HG03575 (cell line): ENCODE measurements at regions not wholly inside any gene's neighbourhood (a gene's known extent, or its start where the extent isn't known, plus 50 kb on each side); places are given as distances from the start of the nearest gene placed in this dataset.
"Not testable (repeated sequence)": the region's sequence is repeated elsewhere in the genome, so short reads cannot be mapped to it uniquely, and the experiment has no call there.

ENCODE experiments used
- ATAC-seq: cut with Tn5 transposase; IDR thresholded peaks from one replicate; pipeline ENCODE4 v1.9.1; 2021; ENCODE audit not compliant: unreplicated experiment, insufficient number of reproducible peaks, low FRiP score; ENCODE audit errors: extremely low read depth

DNA sequence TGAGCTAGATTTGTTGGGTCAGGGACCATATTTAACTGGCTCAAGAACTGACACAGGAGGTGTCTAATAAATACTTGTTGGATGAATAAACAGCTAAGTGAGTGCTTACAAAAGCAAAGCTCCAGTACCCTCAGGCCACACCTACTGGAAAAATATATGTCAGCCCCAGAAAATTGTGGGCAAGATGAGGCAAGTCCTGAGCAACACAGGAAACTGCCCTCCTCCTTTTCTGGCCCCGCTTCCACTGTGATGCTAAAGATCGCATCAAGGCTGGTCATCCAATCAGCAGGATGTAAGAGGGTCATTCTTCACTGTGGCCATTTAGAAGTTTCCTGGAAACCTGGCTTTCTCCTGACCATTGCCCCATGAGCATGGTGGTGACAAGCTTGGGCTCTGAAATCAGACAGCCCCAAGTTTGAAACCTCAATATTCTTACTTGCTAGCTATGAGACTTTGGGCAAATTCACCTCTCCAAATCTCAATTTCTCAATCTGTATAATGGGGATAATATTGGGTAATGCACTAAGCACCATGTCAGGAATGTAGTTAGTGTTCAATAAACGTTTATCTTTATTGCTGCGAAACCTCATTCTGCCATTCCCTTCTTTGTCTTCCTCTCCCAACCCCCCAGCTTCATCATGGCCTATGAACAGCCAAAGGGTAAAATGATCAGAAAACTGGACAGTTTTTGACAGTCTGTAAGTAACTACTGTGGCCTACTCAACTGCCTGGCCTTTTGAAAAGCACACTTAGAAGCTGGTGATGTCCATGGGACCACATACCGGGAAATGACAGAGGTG lies 139.3 kb upstream of the PZP start:
- ATAC-seq, result no peak

DNA sequence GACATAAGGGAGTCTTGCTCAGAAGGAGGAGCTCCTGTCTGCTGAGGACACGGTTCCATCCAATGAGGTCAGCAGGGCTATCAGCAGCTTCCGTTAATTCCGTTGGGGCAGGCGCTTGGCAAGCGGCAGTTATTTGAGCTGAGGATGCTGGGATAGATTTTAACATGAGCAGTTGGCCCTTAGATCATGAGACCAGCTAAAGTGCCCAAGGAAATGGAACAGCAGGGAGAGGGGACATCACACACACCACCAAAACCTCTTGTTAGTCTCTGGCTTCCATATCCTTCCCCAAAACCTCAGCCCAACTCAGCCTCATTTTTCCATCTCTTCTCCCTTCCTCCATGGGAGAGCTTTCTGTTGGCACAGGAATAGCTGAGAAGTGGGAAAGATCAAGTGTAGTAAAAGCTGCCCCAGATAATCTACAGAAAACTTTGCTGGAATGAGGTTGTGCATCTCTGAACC lies 138.7 kb upstream of the PZP start:
- no peak for ATAC-seq

DNA sequence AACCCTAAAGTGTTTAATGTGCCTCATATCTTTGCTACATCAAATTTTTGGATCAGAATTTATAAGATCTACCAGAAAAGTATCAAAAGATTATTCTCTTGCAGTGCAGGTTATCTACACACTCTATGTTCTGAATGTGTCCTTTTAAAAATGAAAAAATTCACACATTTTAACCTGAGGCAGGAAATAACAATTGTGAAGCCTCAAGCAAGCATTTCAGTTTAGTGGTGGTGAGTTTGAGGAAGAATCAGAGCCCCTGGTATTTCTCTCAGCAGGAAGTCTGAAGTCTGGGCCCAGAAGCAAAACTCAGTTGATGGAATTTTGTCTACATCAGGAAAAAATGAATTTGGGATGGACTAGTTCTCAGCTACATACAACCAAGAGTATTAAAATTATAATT lies 137.0 kb upstream of the PZP start:
- ATAC-seq, result no peak

DNA sequence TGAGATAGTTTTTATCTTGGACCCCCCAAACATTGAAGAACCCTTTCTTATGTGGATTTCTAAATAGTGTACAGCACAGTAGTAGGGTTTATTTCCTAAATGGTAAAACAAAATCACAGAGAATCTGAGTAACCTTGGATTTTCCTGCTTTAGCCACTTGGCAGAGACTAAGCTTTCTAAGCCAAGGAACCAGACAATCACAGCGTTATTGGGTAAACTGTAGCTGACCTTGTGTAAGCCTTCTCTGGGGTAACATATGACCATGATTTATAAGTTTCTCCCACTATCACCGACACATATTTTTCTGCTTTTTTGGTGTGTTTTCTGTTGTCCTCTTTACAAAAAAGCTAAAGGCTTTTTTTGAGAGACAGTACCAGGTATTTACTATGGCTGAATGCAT lies 136.3 kb upstream of the PZP start:
- ATAC-seq, result no peak

DNA sequence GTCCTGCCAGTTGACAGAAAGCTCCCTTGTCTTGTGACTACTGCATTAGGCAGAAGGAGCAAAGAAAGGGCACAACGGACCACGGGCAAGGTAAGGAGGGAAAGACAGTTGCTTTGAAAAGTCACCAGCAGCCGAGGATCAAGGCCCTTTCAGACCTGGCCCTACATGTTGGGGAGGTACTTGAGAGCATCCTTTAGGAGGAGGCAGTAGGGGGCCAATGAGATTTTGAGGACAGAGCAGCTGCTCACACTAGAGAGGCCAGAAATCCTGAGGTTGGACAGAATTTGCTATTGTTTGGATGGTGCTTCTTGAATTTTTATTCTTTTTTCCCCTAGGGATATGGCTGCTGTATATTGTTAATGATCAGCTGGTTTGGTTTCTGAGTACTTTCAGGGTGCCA lies 135.5 kb upstream of the PZP start:
- no peak for ATAC-seq

DNA sequence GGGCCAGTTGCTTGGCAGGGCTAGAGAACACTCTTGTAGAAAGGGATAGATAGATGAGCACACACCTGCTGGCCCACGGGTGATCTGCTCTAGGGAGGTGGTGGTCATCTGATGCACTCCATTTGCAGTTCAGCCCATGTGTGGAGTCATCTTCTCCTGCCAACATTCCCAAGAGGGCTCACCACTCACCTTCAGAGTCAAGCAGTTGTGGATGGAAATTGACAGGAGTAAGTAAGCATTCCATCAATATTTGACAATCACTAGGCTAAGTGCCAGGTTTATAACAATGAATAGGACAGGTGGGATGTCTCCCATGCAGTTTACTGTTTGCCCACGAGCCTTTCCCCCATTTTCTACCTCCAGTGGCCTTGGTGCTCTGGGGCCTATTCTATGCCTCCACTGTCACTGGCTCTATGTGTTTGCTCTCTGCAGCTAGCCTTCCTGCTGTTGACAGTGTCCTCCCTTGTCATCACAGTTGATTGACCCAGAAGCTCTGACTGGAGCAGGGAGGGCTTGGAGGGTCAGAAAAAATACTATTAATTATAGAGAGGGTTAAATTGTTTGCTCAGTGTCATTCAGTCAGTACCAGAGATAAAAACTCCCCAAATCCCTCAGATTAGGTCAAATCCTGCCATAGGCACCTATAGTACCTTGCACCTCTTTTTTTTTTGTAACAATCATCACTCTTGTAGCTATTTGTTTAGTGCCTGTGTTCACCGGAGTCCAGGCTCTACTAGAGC lies 134.6 kb upstream of the PZP start:
- no peak for ATAC-seq

DNA sequence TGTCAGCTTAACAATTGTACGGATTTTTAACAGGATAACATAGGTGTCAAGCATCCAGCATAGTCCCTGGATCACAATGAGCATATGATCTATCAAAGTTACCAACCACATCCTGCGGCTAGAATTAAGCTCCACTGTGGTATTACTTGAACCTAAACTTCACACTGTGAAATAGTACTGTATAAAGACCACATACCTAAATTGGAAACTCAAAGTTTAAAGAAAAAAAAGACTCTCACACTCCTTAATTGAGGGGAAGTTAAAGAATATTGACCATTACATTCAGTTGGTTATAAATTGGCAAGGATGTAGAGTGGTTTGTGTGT lies 133.0 kb upstream of the PZP start:
- no peak for ATAC-seq

DNA sequence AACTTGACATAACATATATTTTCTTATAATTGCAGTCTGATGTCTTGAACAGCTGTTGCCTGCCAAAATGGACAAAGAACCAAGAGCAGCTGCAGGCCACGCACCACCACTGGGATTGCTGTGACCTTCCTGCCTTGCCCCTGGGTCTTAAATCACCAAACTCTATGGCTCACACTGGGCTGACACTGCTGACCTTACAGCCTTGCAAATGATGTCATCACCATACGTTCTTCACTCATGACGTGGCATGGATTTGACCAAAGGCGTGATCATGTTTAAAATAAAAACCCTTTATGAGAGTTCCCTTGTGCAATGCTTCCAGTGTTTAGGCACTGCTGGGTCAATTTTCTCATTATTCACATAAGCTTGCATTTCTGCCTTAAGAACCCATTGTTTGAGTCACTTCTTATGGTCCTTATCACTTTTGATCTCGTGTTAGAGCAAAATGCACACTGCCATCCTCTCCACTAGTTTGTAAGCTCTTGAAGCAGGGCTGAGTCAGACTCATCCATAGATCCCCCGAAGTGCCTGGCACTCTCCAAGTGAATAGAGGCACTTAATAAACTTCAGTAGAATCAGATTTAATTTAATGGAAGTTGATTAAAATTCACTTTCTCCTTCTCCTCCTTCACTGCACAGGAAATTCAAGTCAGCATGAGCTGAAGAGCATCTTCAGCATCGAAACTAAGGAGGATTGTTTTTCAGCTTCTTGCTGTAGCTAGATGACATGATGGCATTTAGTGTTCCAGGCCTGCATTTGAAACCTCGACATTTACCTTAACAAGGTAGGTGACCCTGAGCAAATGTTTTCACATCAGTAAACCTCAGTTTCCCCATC lies 132.4 kb upstream of the PZP start:
- ATAC-seq, result no peak

DNA sequence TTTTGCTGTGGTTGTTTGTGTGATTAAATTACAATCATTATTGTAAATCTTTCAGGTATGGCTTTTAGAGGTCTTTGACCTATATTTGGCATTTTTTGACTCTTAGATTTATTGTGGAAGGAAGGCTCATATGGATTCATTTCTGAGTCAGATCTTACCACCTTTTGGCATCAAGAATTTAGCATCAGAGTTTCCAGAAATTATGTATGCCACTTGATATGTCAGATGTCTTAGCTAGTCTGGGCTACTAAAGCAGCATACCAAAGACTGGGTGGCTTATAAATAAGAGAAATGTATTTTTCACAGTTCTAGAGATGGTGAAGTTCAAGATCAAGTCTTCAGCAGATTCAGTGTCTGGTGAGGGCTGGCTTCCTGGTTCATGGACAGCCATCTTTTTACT lies 129.5 kb upstream of the PZP start:
- no peak for ATAC-seq

DNA sequence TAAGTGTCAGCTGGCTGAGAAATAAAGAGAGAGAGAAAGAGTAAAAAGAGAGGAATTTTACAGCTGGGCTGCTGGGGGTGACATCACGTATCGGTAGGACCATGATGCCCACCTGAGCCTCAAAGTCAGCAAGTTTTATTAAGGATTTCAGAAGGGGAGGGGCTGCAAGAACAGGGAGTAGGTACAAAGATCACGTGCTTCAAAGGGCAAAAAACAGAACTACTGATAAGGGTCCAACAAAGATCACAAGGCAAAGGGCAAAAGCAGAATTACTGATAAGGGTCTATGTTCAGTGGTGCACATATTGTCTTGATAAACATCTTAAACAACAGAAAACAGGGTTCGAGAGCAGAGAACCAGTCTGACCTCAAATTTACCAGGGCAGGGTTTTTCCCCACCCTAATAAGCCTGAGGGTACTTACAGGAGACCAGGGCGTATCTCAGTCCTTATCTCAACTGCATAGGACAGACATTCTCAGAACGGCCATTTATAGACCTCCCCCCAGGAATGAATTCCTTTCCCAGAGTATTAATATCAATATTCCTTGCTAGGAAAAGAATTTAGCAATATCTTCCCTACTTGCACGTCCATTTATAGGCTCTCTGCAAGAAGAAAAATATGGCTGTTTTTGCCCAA lies 128.3 kb upstream of the PZP start:
- ATAC-seq, result not testable (repeated sequence)

DNA sequence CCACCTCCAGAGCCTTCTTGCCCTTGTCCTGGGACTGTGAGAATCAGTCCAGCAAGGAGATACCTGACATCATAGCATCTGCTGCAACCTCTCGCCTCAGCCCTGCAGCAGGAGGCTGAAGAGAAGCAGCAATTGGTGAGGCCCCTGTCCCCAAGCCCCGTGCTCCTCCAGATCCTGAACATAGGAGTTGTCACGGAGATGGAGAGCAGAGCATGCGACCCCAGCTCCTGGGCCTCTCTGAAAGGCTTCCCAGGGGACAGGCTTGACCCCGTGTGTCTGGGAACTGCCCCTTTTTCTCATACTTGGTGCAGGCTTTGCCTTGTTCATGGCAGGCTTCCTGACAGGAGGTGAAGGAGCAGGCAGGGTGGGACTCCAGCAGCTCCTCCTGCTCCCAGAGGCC lies 127.7 kb upstream of the PZP start:
- no peak for ATAC-seq

DNA sequence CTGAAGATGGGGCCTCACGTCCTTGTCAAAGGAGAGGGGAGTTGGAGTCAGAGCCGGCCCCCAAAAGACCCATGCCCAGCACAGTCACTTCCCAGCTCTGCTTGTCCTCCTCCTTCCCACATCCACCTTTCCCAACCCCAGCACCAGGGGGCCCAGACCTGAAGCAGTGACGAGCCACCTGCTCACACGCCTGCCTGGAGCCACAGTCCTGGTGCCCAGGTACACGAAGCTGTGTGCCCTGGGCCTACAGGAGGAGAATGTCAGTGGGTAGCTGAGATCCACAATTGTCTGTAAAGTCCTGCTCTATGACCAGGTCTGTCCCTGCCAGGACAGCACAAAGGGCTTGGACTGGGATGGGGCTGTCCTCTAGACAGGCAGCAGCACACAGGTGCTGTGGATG lies 126.8 kb upstream of the PZP start:
- ATAC-seq, result no peak

DNA sequence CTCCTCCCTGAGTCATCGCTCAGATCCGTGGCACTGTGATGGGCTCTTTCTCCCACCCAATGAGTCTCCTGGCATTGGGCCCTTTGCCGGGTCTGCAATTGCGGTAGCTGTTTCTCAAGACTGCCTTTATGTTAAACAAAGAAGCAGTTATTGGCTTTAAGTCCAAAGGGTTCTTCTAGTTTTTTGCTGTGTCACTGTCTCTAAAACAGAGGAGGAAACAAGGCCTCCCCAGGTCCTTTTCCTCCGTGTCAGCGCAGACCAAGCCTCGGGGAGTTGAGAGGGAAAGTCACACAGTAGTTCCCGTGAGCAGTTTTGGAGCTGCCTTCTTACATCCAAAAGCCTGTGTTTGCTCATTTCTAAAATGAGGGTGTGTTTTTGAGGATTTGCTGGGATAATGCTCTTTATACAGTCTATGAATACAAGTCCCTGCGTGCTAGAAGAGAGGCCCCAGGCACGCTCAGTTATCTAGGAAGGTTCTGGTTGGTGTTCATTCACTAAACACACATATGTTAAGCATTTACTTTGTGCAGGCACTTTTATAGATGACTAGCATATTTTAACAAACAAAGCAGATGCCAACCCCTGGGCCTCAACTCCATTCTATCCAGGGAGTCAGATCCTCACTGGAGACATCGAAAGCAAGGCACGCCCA lies 126.0 kb upstream of the PZP start:
- ATAC-seq, result no peak

DNA sequence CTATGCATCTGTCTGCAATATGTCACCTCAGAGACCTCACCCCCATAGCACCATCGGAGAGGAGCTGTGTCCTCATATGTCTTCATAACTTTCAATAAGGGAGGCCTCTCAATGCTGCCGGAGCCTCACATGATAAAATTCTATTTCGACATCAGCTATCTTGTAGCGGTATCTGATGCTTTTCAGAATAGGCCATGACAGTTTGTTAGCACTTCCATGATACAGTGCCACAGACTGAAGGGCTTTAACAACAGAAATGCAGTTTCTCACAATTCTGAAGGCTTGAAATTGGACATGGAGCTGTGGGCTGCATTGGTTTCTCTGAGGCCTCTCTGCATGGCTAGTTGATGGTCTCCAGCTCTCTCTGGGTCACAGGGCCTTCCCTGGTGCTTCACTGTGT lies 125.0 kb upstream of the PZP start:
- no peak for ATAC-seq

DNA sequence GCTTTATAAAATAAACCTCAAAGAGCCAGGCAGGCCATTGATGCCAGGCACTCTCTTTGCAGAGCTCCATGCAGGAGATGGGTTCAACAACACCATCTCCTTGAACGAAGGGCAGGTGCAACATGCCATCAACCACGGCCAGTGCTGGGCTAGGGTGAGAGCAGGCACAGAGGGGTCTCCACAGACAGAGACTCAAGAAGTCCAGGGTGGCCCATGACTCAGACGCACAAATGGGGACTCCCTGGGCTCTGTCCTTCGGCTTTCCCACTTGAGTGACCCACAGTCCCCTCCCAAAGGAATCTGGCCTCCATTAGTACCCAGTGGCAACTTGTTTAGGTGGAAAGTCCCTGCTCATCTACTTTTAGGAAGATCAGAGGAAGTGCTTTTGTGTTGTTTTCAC lies 124.4 kb upstream of the PZP start:
- ATAC-seq, result no peak

DNA sequence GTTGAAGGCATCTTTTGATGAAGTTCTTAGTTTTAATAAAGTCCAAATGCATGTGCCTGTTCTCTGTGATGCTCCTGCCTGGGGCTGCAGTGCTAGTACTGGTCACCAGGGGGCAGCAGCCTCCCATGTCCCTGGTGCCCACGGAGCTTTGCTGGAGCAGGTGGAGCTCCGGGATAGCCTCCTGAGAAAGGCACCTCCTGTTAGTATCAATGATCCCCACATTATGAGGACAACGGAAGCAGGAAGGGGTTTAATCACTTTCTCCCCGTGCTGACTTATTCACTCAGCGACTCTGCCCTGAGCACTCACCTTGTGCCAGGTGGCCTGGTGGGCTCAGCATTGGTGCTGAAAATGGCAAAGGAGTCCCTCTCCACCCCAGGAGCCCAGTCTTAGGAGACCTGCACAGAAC lies 123.0 kb upstream of the PZP start:
- no peak for ATAC-seq

DNA sequence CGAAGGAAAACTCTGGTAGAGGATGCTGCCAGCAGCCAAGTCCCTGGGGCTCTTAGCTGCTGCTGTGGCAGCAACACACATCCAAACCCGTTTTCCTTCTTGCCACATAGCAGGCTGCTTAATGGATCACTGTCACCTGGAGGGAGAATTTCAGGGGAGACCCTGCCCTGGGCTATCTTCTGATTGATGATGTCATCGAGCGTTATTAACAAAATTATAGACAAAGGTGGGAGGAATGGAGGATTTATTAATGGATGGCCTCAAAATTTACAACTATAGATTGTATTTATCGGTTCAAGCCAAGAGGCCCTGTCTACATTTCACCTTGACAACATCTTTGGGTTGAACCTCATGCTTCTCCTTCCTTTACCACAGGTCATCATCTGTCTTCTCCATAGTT lies 120.8 kb upstream of the PZP start:
- no peak for ATAC-seq

DNA sequence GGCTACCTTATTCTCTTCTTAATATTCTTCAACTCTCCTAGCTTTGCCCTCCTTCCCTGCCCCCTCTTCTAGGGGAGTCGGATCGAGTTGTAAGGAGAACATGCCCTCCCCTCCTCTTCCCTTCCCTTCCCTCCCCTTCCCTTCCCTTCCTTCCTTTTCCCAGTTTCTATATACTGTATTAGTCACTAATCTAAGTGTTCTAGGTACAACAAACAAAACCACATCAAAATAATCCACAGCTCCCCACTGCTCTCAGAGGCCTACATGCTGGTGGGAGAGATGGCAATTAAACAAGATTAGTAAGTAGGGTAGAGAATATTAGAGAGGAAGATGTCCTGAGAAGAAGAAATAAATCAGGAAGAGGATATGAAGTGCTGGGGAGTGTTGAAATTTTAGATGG lies 119.9 kb upstream of the PZP start:
- ATAC-seq, result no peak

DNA sequence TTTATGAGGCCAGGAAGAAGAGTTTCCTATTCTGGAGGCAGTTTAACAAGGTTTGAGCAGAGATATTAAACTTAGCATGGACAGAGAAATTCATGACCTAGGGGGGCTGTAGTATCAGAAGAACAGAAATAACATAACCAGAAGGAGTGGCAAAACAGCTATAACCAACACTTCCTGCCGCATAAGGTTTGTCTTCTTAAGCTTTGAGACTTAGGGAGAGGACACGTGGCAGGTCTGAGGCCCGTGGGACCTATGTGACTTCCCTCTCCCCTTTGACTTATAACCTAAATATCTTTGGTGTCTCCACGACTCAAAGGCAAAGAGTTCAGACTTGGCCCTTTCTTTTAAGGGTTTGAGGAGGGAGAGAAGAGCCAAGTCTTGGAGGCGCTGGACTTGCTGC lies 119.1 kb upstream of the PZP start:
- ATAC-seq, result no peak
